Common myeloid progenitor, CD34-positive (primary cell): ENCODE measurements at regions not wholly inside any gene's neighbourhood (a gene's known extent, or its start where the extent isn't known, plus 50 kb on each side); places are given as distances from the start of the nearest gene placed in this dataset.

Source experiments
- CTCF ChIA-PET: fragments of 350-600 bp; sonication (Branson Sonifier 250); formaldehyde crosslinking; loops from one replicate; lab custom pipeline; 2021; ENCODE audit warnings: antibody characterized with exemption; lab: Charles Lee
- POLR2A ChIA-PET: fragments of 350-600 bp; sonication (Branson Sonifier 250); formaldehyde crosslinking; loops from one replicate; lab custom pipeline; 2021; ENCODE audit warnings: antibody characterized with exemption; lab: Charles Lee
- DNase-seq, 3 donors: peaks; one replicate each; pipeline versions ENCODE4 v3.0.0 to v3.0.0-alpha.2; 2013
- H3K27ac ChIP-seq, 2 experiments: 1 replicate in 1 of 2; 2 replicates in 1 of 2; pipeline ENCODE4 v1.7.0; 2013; ENCODE audit warnings: inconsistent platforms in 2 of 2, low read length in 2 of 2, mild to moderate bottlenecking in 2 of 2, low read depth in 1 of 2, moderate library complexity in 1 of 2; ENCODE audit not compliant: severe bottlenecking in 2 of 2, insufficient read depth in 1 of 2, poor library complexity in 1 of 2
- H3K27me3 ChIP-seq, 5 experiments: replicated peaks in 2 of 5; 1 replicate in 3 of 5; 2 replicates in 2 of 5; pipeline versions ENCODE4 v1.6.1 to v1.7.0; 2013; ENCODE audit warnings: low read length in 4 of 5, mild to moderate bottlenecking in 2 of 5, moderate library complexity in 2 of 5, inconsistent platforms in 1 of 5; ENCODE audit not compliant: insufficient read depth in 5 of 5, control insufficient read depth in 4 of 5
- H3K36me3 ChIP-seq, 4 experiments: 1 replicate in 2 of 4; 2 replicates in 2 of 4; pipeline versions ENCODE4 v1.6.1 to v1.7.0; 2013; ENCODE audit warnings: low read length in 3 of 4, control low read depth in 1 of 4, mild to moderate bottlenecking in 1 of 4; ENCODE audit not compliant: control insufficient read depth in 4 of 4, insufficient read depth in 4 of 4
- H3K4me1 ChIP-seq, 4 experiments: 1 replicate in 3 of 4; 2 replicates in 1 of 4; pipeline versions ENCODE4 v1.6.1 to v1.7.1; 2013; ENCODE audit warnings: low read length in 3 of 4, mild to moderate bottlenecking in 3 of 4, control low read depth in 1 of 4, inconsistent platforms in 1 of 4, moderate library complexity in 1 of 4; ENCODE audit not compliant: control insufficient read depth in 4 of 4, insufficient read depth in 4 of 4; ENCODE audit errors: control extremely low read depth in 1 of 4
- H3K4me3 ChIP-seq, 7 experiments: 1 replicate in 4 of 7; 2 replicates in 3 of 7; pipeline versions ENCODE4 v1.5.1 to v1.7.0; 2013; ENCODE audit warnings: mild to moderate bottlenecking in 7 of 7, low read length in 6 of 7, moderate library complexity in 6 of 7, inconsistent platforms in 2 of 7, low read depth in 2 of 7, control low read depth in 1 of 7; ENCODE audit not compliant: insufficient read depth in 4 of 7, control insufficient read depth in 1 of 7; ENCODE audit errors: extremely low read depth in 1 of 7
- H3K9me3 ChIP-seq, 5 experiments: 1 replicate in 4 of 5; 2 replicates in 1 of 5; pipeline versions ENCODE4 v1.6.1 to v1.7.1; 2013; ENCODE audit warnings: low read length in 4 of 5, mild to moderate bottlenecking in 2 of 5, inconsistent platforms in 1 of 5, low read depth in 1 of 5, moderate library complexity in 1 of 5; ENCODE audit not compliant: control insufficient read depth in 4 of 5, insufficient read depth in 2 of 5; ENCODE audit errors: control extremely low read depth in 1 of 5
- WGBS: methylation state at CpG from one replicate; pipeline ENCODE4 v1.1.5; 2013; ENCODE audit not compliant: insufficient coverage; 5-methylcytosine and 5-hydroxymethylcytosine counted together

GRCh38 chr3:13257666-13258065 is 162.5 kb downstream of the NUP210 start:
- no peaks in the 10 kb centered on the region for H3K9me3 ChIP-seq
- POLR2A ChIA-PET = no interaction called here
- no peak overlapping the region for H3K4me3 ChIP-seq
- H3K36me3 ChIP-seq = no peaks in the 10 kb centered on the region
- CTCF ChIA-PET = interaction anchor here (0.9 to 1.2 kb wide), 3 partner anchors 11 to 16 kb away, joined by 3 to 5 read pairs (median 4); no protein-coding TSS in a partner anchor
- 95% methylated on average over 4 of the region's 4 CpGs for WGBS
- no peak overlapping the region for H3K27ac ChIP-seq
- H3K27me3 ChIP-seq = no peaks in the 10 kb centered on the region
- peaks cover 0 to 11% (median 2%) of the 10 kb centered on the region in 4 experiments for H3K4me1 ChIP-seq
- DNase-seq = no peak

DNA sequence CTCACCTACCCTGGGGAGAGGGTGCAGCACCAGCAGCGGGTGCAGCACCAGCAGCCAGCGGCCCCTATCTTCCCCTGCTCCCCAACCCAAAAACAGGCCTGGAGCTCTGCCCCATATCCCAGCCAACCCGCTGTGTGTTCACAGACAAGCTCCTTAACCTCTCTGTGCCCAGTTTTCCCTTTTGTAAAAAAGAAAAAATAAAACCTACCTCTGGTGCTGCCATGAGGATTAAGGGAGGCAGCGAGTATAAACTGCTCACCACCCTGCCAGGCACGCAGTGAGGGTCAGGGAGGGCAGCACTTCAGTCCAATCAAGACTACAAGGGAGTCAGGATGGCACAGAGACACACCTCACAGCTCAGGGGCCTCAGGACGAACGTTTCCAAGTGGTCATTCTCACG is 163.3 kb downstream of the NUP210 start:
- CTCF ChIA-PET = interaction anchor here (0.9 to 1.5 kb wide), 3 partner anchors 13 to 16 kb away, joined by 3 to 5 read pairs (median 3); no protein-coding TSS in a partner anchor
- H3K36me3 ChIP-seq = no peaks in the 10 kb centered on the region

GRCh38 chr3:13254028-13254951 is 165.8 kb downstream of the NUP210 start:
- ChIA-PET CTCF (interaction anchor here (0.7 kb wide), 1 partner anchor 31 kb away, joined by 3 read pairs; no protein-coding TSS in a partner anchor), POLR2A (no interaction called here)
- Histone ChIP-seq H3K27me3 (no peaks in the 10 kb centered on the region), H3K4me3 (no peak overlapping the region), H3K9me3 (no peaks in the 10 kb centered on the region), H3K27ac (no peak overlapping the region), H3K36me3 (no peaks in the 10 kb centered on the region), H3K4me1 (peaks cover 0 to 4% (median 0%) of the 10 kb centered on the region in 4 experiments)
- no peak for DNase-seq
- 87% methylated on average over 27 of the region's 28 CpGs for WGBS

More for the DNA sequence above, 163.3 kb downstream of the NUP210 start:
- no peak for DNase-seq
- H3K9me3 ChIP-seq = no peaks in the 10 kb centered on the region
- peaks cover 0 to 4% (median 1%) of the 10 kb centered on the region in 4 experiments for H3K4me1 ChIP-seq
- H3K27ac ChIP-seq = no peak overlapping the region
- WGBS = 93% methylated on average over 5 of the region's 8 CpGs
- no peaks in the 10 kb centered on the region for H3K27me3 ChIP-seq
- no peak overlapping the region for H3K4me3 ChIP-seq
- POLR2A ChIA-PET = no interaction called here

DNA sequence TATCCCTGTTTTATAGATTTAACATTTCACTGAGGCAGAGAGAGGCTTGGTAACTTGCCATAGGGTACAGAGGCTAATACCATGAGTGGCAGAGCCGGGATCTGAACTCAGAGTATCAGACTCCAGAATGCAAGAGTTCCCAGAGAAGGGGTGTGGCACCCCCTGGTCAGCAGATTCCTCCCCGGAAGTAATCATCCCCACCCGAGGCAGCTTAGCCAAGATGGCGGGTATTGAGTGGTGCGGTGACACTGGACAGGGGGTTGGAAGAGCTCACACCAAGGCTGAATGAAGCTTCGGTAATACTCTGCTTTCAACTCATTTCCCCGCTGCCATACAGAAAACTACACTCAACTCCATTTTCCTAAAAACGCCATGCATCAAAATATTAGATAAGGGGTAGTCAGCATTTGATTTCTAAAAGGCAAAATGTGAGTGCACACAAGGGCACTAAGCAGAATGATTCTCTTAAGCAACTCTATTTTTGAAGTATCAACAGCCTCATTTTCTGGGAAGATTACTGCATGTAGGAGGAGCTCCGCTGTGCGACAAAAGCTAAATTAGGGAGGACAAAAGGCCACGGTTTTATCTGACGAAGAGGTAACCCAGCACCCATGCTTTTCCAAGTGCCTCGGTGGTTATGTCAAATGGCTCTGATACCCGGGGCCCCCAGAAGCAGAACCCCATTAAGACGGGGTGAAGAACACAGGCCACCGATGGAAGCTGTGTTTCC is 166.7 kb downstream of the NUP210 start:
- Histone ChIP-seq H3K27me3 (no peaks in the 10 kb centered on the region), H3K4me1 (peaks cover 0 to 4% (median 1%) of the 10 kb centered on the region in 4 experiments), H3K4me3 (no peak overlapping the region), H3K36me3 (no peaks in the 10 kb centered on the region), H3K9me3 (no peaks in the 10 kb centered on the region), H3K27ac (no peak overlapping the region)
- no peak for DNase-seq
- CTCF ChIA-PET = no interaction called here
- POLR2A ChIA-PET = no interaction called here
- 97% methylated on average over 11 of the region's 16 CpGs for WGBS

GRCh38 chr3:13252207-13252606 is 167.9 kb downstream of the NUP210 start:
- no peak for DNase-seq
- no peaks in the 10 kb centered on the region for H3K27me3 ChIP-seq
- no peak overlapping the region for H3K4me3 ChIP-seq
- whole genome bisulfite sequencing = 93% methylated on average over 8 of the region's 10 CpGs
- H3K36me3 ChIP-seq = no peaks in the 10 kb centered on the region
- H3K27ac ChIP-seq = no peak overlapping the region
- no peaks in the 10 kb centered on the region for H3K9me3 ChIP-seq
- H3K4me1 ChIP-seq = peaks cover 0 to 9% (median 2%) of the 10 kb centered on the region in 4 experiments
- ChIA-PET POLR2A (no interaction called here), CTCF (no interaction called here)

- Histone ChIP-seq H3K4me3 (no peak overlapping the region), H3K36me3 (no peaks in the 10 kb centered on the region), H3K9me3 (no peaks in the 10 kb centered on the region), H3K4me1 (peaks cover 0 to 9% (median 2%) of the 10 kb centered on the region in 4 experiments), H3K27ac (no peak overlapping the region), H3K27me3 (no peaks in the 10 kb centered on the region)
- WGBS = 71% methylated on average over 3 of the region's 4 CpGs
- DNase-seq = no peak
- ChIA-PET POLR2A (no interaction called here), CTCF (interaction anchor here (1.0 kb wide), 1 partner anchor 159 kb away, joined by 3 read pairs; no protein-coding TSS in a partner anchor)
These were observed 168.8 kb downstream of the NUP210 start for GRCh38 chr3:13251166-13251903.
